ENCODE measurements at regions not wholly inside any gene's neighbourhood (a gene's known extent, or its start where the extent isn't known, plus 50 kb on each side); places are given as distances from the start of the nearest gene placed in this dataset.

GRCh38 chr1:8218351-8219092 lies 99.4 kb upstream of the SLC45A1 start:
- TF ChIP-seq CTCF (conservative IDR thresholded peaks at IDR 0.05) (no peak), EZH2 (IDR thresholded peaks at IDR 0.05; ENCODE audit: low read depth) (no peak)

Data from PC-9 (cell line).